ENCODE measurements at regions not wholly inside any gene's neighbourhood (a gene's known extent, or its start where the extent isn't known, plus 50 kb on each side); places are given as distances from the start of the nearest gene placed in this dataset.

DNA sequence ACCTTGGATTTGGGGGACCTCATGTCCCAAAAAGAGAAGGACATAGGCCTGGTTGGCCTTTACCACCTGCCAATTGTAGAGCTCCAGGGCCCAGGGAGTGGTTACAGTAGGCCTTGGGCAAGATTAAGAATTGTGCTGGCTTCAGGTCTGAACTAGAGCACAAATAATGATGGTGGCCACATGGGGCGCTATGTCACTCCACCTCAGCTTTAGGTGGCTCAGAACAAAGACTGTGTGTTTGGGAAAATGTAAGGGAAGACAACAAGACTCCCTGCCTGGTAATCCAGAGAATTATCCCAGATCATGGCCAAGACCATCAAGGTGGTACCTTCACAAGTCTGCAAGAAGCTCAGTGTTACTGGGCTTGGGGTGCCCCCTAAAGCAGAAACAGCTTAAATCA is 224.9 kb upstream of the OPRM1 start:
- ATAC-seq, result no peak
- DNase-seq (ENCODE audit: low spot score), result no peak
- intact Hi-C loops (cut with DNase I), result no loop called here

DNA sequence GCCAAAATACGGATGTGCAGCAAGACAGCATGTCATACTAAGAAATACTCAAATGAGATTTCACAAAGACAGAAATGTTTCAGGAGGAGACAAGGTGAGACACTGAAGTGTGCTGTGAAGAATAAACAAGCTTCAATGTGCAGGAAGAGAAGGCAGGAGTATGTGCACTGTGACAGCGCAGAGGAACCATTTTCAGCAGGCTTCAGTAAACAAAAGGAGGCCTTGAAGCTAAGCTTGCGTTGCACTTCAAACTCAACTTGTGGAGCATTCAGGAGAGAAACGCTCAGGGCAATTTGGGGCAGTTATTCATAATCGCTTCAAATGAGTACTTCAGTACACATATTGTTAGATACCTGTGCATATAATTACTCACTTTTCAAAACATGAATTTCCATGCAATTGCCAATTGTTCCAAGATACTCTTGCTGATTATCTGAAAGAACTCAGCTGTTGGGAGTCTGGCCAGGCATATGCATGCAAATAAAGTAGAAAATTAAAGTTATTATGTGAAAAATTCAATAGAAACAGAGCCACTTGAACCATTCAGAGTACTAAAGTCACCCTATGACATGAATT is 234.2 kb upstream of the OPRM1 start:
- no peak for ATAC-seq
- no peak for DNase-seq (ENCODE audit: low spot score)
- intact Hi-C loops (cut with DNase I), result no loop called here

DNA sequence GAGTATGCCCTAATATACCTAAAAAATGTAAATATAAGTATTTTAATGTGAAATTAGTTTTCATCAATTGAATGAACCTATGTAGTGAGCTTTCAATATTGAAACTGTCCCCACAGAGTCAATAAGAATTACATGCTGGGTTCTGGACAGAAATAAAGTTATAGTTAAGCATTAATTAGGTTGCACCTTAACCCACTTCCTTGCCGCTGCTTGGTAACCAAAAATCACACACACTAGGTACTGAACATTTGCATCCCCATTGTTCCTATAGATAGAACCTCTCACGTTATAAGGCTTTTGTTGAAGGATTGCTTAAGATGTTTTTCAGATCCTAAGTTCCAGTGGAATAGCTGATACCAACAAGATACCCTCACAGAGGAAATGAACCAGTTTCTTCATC is 237.1 kb upstream of the OPRM1 start:
- ATAC-seq (no peak), DNase-seq (ENCODE audit: low spot score) (no peak)
- intact Hi-C loops (cut with DNase I), result no loop called here

DNA sequence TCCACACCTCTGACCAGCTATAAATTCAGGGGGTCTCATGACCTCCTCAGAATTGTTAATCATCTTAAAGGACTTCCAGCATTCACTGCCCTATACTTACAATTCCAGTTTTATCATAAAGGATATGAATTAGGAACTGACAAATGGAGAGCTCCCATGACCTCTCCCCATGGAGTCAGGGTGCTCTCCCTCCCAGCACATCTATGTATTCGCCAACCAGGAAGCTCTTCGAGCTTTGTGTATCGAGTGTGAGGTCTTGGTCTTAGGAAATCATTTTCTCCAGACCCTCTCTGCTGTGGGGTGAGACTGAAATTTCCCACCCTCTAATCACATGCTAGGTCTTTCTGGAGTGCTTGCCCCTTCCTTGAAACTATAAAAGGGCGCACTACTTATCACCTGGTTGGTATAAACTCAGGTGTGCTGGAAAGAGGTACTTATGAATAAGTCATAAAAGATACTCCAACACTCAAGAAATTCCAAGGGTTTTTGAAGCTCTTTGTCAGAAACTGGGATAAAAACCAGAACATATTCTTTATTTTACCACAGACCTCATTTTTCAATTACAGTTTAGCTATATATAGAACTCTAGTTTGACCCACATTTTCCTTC is 238.4 kb upstream of the OPRM1 start:
- DNase-seq (ENCODE audit: low spot score), result no peak
- ATAC-seq, result no peak
- intact Hi-C loops (cut with DNase I), result no loop called here

DNA sequence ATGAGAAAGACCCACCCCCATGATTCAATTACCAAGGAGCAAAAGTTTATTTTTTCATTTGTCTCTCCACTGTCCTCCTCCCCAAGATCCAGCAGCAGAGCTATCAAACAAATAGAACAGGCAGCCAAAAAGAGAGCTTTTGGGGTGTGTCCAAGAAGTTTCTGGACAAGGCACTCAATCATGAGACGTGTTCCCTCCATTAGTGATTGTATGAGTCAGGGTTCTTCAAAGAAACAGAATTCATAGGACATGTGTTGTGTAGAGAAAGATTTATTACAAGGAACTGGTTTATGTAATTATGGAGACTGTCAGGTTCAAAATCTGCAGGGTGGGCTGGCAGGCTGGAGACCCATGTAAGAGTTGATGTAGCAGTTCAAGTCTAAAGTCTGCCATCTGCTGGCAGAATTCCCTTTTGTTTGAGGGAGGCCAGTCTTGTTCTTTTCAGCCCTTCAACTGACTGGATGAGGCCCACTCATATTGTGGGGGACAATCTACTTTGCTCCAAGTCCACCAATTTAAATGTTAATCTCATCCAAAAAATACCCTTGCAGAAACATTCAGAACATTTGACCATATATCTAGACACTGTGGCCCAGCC is 248.1 kb upstream of the OPRM1 start:
- no peak for DNase-seq (ENCODE audit: low spot score)
- peak; percentile 30 for ATAC-seq
- intact Hi-C loops (cut with DNase I), result no loop called here

DNA sequence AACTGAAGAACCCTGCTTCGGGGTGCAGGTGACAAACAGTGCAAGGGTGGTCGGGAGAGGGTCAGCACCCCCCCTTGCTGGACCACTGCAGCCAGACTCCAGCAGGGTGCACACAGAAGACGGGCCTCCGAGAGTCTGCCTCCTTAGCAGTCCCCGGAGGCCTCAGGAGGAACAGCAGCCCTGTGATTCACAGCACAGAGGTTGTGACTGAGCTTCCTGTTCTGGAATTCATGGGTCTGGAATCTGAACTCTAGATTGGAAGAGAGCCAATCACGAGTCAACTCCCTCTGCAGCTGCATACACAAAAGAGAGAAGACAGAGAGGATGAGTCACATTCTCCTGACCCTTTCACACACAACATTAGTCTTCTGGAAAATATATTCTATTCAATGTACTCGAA is 249.0 kb upstream of the OPRM1 start:
- no peak for DNase-seq (ENCODE audit: low spot score)
- intact Hi-C loops (cut with DNase I), result no loop called here
- ATAC-seq, result peak; percentile 50

DNA sequence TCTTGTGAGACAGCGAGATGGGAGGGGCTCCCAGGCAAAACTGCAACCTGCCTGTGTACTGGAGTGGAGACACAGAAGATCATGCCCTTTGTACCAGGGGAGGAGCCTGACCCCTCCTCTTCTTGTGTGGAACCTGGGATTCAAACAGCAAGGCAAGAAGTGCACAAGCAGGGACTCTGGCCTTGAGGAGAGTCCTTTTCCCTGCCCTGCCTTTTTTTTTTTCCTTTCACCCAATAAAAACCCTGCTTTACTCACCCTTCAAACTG is 251.8 kb upstream of the OPRM1 start:
- DNase-seq (ENCODE audit: low spot score) (no peak), ATAC-seq (no peak)
- intact Hi-C loops (cut with DNase I), result no loop called here

DNA sequence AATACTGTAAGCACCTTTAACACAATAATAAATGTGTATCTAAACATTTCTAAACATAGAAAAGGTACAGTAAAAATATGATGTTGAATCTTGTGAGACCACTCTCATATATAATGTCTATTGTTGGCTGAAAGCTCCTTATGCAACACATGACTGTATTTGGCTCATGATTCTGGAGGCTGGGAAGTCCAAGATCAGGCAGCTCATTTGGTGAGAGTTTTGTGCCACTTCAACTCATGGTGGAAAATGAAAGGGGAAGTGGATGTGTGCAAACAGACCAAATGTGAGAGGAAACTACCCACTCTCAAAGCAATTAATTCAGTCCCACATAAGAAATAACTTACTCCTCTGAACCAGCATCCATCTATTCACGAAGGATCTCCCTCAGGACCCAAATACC is 257.7 kb upstream of the OPRM1 start:
- DNase-seq (ENCODE audit: low spot score) (no peak), ATAC-seq (no peak)
- intact Hi-C loops (cut with DNase I), result no loop called here

DNA sequence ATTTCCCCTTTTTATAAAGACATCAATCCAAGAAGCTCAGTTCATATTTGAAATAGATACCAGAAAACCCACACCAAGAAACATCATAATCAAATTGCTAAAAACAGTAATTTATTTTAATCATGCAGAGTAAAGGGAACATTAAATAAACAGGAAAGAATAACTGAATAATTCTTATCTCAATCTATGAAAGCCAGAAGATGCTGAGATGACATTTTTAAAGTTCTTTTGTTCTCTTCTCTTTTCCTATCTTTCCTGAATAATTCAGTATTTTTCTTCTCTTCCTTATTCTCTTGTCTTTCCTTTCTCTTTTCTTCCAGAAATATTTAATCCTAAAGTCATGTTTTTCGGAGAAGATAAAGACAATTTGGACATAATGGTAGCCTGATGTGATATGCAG is 259.0 kb upstream of the OPRM1 start:
- ATAC-seq, result no peak
- intact Hi-C loops (cut with DNase I), result no loop called here
- DNase-seq (ENCODE audit: low spot score), result no peak

DNA sequence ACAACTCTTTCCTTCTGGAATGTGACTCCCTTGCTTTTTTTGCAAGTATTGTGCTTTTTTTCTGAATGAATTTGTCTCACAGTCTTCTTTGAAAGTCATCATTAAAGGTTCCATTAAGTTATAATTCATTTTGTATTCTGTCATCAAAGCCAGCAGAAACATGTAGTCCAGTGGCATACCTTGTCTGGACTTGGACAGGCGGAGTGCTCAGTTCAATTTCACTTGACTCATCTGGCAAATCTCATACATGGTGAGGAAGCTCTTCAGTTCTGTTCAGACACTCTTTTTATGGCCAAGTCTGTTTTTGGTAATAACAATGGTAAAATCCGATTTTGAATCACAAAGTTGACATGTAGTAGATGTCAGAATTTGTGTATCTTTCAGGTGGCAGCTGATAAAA is 260.8 kb upstream of the OPRM1 start:
- intact Hi-C loops (cut with DNase I), result no loop called here
- ATAC-seq, result no peak
- no peak for DNase-seq (ENCODE audit: low spot score)

DNA sequence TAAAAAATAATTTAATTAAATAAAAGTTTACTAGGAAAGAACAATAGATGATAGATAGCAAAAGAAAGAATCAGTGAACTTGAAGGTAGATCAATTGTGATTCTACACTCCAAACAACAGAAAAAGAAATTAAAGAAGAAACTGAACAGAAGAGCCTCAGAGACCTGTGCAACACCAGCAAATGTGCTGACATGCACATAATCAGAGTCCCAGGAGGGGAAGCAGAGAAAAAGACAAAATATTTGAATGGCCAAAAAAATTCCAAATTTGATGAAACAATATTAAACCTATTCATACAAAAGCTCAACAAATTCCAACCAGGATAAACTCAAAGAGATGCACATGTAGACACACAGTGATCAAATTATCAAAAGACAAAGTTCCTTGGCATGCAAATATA is 267.5 kb upstream of the OPRM1 start:
- DNase-seq (ENCODE audit: low spot score) (no peak), ATAC-seq (no peak)
- intact Hi-C loops (cut with DNase I), result no loop called here

DNA sequence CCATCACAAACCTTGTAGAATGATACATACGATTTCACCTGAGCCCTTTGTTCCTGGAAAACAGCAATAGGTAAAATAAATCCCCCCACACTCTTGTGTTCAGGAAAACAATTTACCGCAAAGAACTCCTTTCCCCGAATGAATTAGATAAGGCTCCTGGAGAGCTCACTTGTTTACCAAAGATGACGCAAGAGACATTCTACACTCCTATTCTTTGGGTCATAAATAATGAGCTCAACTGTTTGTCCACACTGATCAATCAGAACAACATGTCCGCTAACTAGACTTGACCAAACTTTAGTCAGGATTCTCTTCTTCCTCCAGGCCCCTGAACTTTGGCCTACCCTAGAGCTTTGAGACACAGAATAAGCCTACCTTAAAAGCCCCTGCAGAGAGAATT is 271.9 kb upstream of the OPRM1 start:
- DNase-seq (ENCODE audit: low spot score), result no peak
- intact Hi-C loops (cut with DNase I), result no loop called here
- ATAC-seq, result no peak

DNA sequence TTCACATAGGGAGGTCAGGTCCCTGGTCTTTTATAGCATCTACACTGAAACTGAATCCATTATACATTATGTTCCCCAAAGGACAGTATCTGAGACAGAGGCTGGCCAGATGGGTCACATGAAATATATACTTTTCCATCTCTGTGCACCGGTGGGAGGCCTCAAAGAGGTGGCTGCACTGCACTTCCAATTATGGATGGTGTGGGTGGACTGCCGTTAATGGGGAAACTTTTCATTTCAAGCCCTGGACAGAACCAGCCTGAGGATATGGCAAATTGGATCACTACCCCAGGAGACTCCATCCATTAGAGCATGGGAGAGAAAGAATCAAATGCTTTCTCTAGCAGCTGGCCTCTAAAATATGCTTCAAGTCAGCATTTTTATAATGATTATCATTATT is 280.5 kb upstream of the OPRM1 start:
- ATAC-seq (no peak), DNase-seq (ENCODE audit: low spot score) (no peak)
- intact Hi-C loops (cut with DNase I), result no loop called here

DNA sequence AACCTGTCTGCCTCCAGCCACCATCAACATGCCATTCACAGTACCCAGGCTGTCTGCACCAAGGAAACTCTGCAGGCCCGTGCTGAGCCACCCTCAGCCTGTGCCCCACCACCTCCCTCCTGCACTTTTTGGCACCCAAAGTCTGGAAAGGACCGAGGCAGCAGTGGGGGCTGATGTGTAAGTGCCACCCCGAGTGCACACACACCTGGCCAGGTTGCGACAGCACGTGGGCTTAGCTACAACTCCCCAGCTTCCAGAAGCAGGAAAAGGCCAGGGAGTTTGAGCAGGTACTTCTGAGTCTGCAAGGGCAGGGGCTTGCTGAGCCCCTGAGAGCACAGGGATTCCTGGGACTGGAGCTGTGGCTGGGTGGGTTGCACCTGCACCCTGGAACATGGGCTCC is 303.3 kb upstream of the OPRM1 start:
- no peak for ATAC-seq
- no peak for DNase-seq (ENCODE audit: low spot score)
- intact Hi-C loops (cut with DNase I), result no loop called here

DNA sequence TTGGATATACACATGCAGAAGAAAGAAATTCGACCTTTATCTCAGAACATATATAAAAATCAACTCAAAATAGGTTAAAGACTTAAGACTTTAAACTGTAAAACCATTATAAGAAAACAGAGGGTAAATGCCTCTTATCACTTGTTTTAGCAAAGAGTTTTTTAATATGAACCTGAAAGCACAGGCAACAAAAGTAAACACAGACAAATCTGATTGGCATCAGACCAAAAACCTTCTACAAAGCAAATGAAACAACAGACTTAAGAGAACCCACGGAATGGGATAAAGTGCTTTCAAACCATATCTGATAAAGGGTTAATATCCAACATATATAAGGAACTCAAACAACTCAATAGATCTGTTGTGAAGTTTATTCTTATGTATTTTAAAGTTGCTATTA is 309.9 kb upstream of the OPRM1 start:
- intact Hi-C loops (cut with DNase I), result no loop called here
- DNase-seq (ENCODE audit: low spot score) (no peak), ATAC-seq (no peak)

DNA sequence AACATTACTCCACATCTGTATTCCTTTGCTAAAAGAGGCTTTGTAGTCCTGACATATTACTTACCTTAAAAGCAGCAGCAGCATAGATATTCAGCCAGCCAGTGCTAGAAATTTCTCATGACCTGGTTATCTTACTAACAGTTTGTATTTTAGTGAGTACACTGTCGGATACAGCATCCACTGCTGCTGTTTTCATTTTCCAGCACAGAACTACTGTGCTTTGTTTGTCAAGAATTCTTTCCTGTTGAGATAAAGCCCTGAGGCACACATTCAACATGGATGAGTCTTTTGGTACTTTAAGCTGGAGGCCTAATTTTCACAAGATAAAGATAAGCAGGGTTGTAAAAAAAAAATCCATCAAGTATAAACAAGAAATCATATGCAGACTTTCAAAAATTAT is 311.2 kb upstream of the OPRM1 start:
- intact Hi-C loops (cut with DNase I), result no loop called here
- ATAC-seq (no peak), DNase-seq (ENCODE audit: low spot score) (no peak)

DNA sequence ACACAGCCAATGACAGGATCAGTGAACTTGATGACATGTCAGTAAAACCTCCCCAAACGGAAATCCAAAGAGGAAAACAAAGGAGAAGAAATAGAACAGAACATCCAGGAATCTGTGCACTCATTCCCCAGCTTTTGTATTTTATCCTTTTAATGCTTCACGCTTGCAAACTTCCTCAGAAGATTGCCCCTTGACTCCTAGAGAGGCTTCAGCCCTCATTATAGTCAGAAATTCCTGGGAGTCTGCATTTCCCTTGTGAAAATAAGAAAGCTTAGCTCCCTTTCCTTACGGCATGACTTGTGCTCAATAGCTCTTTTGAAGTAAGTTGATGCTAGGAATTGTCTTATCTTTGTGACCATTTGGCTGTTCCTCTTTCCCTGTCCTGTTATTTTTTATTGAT is 313.6 kb upstream of the OPRM1 start:
- DNase-seq (ENCODE audit: low spot score), result no peak
- no peak for ATAC-seq
- intact Hi-C loops (cut with DNase I), result no loop called here

DNA sequence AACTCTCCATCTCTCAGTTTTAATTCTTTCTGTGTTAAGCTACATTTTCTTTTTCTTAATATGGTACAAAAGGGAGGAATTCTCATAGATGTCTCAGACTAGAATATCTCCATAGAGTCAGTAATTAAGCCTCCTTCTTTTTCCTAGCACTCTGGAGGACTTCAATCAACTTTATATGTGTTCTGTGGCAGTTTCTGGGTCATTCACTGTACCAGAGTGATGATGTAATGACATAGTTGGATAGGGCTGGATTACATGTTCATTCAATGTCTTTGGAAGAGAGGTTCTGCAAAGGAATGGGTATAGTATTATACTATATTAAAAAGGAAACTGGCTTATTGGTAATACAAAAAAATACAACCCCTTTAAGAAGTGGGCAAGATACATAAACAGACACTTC is 318.3 kb upstream of the OPRM1 start:
- DNase-seq (ENCODE audit: low spot score) (no peak), ATAC-seq (no peak)
- intact Hi-C loops (cut with DNase I), result no loop called here

DNA sequence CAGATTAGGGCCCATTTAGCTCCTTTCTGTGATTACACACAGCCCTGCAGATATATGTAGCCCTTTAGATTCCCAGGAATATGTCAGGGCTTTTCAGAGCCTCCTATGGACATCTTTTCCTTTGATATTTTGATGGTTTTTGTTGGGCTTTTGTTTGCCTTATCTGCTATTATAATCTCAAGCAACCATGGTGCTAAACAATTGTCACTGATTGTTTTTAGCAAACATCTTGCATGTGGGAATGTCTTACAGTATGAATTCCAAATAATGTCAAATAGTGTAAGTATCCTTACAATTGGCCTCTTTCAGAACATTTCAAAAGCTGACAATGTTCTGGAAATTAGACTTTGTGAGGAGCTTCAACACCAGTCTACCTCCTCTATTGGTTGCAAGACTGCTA is 333.6 kb upstream of the OPRM1 start:
- ATAC-seq (no peak), DNase-seq (ENCODE audit: low spot score) (no peak)
- intact Hi-C loops (cut with DNase I), result no loop called here

DNA sequence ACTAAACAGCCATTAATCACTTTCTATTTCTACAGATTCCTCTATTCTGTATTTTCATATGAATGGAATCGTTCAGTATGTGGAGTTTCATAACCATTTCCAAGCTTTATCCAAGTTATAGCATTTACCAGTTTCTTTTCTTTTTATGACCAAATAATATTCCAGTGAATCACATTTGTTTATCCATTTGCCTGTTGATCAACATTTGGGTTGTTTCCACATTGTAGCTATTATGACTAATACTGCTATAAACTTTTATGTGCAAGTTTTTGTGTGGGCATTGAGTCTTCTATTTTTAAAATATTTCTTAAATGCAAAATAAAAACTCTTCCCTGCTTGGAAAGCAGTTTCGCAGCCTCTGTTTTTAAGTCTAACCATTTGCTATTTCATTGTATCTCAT is 336.4 kb upstream of the OPRM1 start:
- intact Hi-C loops (cut with DNase I), result no loop called here
- no peak for ATAC-seq

DNA sequence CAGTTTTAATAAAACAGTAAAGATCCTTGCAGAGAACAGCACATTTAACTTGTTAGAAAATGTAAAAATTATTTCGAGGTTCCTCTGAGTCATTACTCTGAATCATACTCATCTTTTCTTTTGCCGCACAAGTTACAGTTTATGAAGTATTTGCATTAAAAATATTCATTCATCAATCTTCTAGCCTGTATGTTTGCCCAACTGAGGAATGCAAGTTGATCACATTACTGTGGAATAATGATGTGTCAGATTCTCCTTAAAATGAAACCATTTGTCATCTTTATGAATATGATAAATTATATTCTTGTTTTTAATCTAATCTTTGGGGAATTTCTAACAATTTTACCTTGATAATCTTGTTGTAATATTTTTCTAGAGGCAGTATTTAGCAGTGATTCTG is 340.4 kb upstream of the OPRM1 start:
- ATAC-seq (no peak), DNase-seq (ENCODE audit: low spot score) (no peak)
- intact Hi-C loops (cut with DNase I), result no loop called here

More for the DNA sequence above, 336.4 kb upstream of the OPRM1 start:
- no peak for DNase-seq (ENCODE audit: low spot score)

DNA sequence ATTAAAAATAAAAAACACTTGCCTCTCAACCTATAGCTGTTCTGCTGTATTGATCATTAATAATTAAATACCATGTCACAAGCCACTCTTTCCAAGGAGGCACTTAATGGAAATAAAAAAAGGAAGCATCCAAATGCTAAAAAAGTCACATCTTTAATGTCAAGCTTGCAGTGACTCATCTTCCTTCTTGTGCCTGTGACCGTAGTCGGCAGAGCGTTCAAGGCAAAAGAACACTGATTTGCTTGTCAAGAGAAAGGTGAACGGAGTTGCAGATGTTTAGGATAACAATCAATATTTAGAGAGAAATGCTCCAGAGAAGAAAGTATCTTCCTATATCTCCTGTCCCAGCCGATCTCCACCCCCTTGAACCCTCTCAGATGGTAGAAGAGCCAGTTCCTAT is 341.0 kb upstream of the OPRM1 start:
- DNase-seq (ENCODE audit: low spot score) (no peak), ATAC-seq (no peak)
- intact Hi-C loops (cut with DNase I), result no loop called here
